Neural cell (in vitro differentiated cells): ENCODE measurements at regions not wholly inside any gene's neighbourhood (a gene's known extent, or its start where the extent isn't known, plus 50 kb on each side); places are given as distances from the start of the nearest gene placed in this dataset.

ENCODE experiments used
- CTCF ChIP-seq: fragments of 450-650 bp; IDR thresholded peaks from 2 replicates; pipeline ENCODE4 v1.5.1; 2014; ENCODE audit warnings: antibody characterized with exemption, mild to moderate bottlenecking, moderate library complexity; ENCODE audit not compliant: poor library complexity, severe bottlenecking
- EP300 ChIP-seq: fragments of 450-650 bp; conservative IDR thresholded peaks from 2 replicates; pipeline ENCODE4 v1.6.1; 2014; ENCODE audit warnings: antibody characterized with exemption, mild to moderate bottlenecking, moderate library complexity; ENCODE audit not compliant: poor library complexity, severe bottlenecking
- EZH2 ChIP-seq: fragments of 200-600, 300-800 bp; shearing (Covaris generic), sonication (generic); IDR thresholded peaks from 2 replicates; pipeline ENCODE4 v1.6.1; 2014; ENCODE audit warnings: antibody characterized with exemption, low read length, borderline replicate concordance, mild to moderate bottlenecking; ENCODE audit not compliant: insufficient read depth, poor library complexity, severe bottlenecking
- MXI1 ChIP-seq: fragments of 450-650 bp; conservative IDR thresholded peaks from 2 replicates; pipeline ENCODE4 v1.6.1; 2014; ENCODE audit warnings: antibody characterized with exemption, mild to moderate bottlenecking; ENCODE audit not compliant: poor library complexity, severe bottlenecking
- POLR2AphosphoS5 ChIP-seq: IDR thresholded peaks from 2 replicates; pipeline ENCODE4 v1.6.1; 2012
- RAD21 ChIP-seq: fragments of 450-650 bp; conservative IDR thresholded peaks from 2 replicates; pipeline ENCODE4 v1.6.1; 2014; ENCODE audit warnings: antibody characterized with exemption, mild to moderate bottlenecking, moderate library complexity
- REST ChIP-seq: IDR thresholded peaks from 2 replicates; pipeline ENCODE4 v1.6.1; 2012; ENCODE audit warnings: borderline replicate concordance
- SMC3 ChIP-seq: fragments of 450-650 bp; conservative IDR thresholded peaks from 2 replicates; pipeline ENCODE4 v1.6.1; 2014; ENCODE audit warnings: antibody characterized with exemption, mild to moderate bottlenecking, moderate library complexity; ENCODE audit not compliant: poor library complexity
- TAF1 ChIP-seq: IDR thresholded peaks from 2 replicates; pipeline ENCODE4 v1.6.1; 2012; ENCODE audit warnings: low read depth

- no peak for TF ChIP-seq CTCF
- TF ChIP-seq TAF1, result no peak
- no peak for TF ChIP-seq SMC3
- TF ChIP-seq POLR2AphosphoS5, result no peak
- no peak for TF ChIP-seq EP300
- no peak for TF ChIP-seq RAD21
- TF ChIP-seq EZH2, result no peak
- no peak for TF ChIP-seq MXI1
- no peak for TF ChIP-seq REST
These were observed 976.5 kb downstream of the RPA4 start for GRCh38 chrX:97860226-97860625.
